ENCODE measurements at regions not wholly inside any gene's neighbourhood (a gene's known extent, or its start where the extent isn't known, plus 50 kb on each side); places are given as distances from the start of the nearest gene placed in this dataset.

DNA sequence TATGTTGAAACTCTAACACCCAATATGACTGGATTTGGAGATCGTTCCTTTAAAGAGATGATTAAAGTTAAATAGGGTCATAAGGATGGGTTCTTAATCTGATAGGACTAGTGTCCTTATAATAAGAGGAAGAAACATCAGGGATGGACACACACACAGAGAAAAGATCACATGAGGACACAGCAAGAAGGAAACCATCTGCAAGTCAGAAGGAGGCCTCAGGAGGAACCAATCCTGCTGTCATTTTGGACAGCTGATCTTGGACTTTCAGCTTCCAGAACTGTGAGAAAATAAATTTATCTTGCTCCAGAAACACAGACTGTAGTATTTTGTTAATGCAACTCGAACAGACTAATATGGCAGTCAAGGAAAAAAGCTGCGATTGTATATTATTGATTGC lies 631.5 kb downstream of the PCDH7 start:
- CTCF ChIA-PET (ENCODE audit: unreplicated experiment) = no interaction called here
- H3K4me1 ChIP-seq (ENCODE audit: insufficient read depth, low read length, poor library complexity, severe bottlenecking) = no peaks in the 10 kb centered on the region

GRCh38 chr4:31356839-31357238 lies 636.7 kb downstream of the PCDH7 start:
- POLR2A ChIA-PET = no interaction called here
- Histone ChIP-seq H3K9me2 (ENCODE audit: insufficient read depth, low read length) (no peaks in the 10 kb centered on the region), H3K27ac (ENCODE audit: low read depth, low read length, poor library complexity, severe bottlenecking) (no peak overlapping the region), H3K79me2 (ENCODE audit: insufficient read depth, low read depth, low read length) (no peaks in the 10 kb centered on the region), H3K9me3 (ENCODE audit: low read length) (no peaks in the 10 kb centered on the region), H3K4me1 (ENCODE audit: insufficient read depth, low read length, poor library complexity, severe bottlenecking) (no peaks in the 10 kb centered on the region), H4K20me1 (ENCODE audit: insufficient read depth, low read length) (no peaks in the 10 kb centered on the region), H3K4me2 (ENCODE audit: low read length) (no peak overlapping the region), H3K4me3 (ENCODE audit: low read depth, low read length, poor library complexity, severe bottlenecking) (no peak overlapping the region), H3K36me3 (ENCODE audit: insufficient read depth, low read length) (no peaks in the 10 kb centered on the region), H2AFZ (ENCODE audit: low read length) (no peak overlapping the region)
- intact Hi-C loops (cut with micrococcal nuclease; ENCODE audit: unreplicated experiment) = no loop called here
- no TSS peak for BruUV-seq (replicated peaks)
- CTCF ChIA-PET (ENCODE audit: unreplicated experiment) = no interaction called here
- no peak for DNase-seq (ENCODE audit: low spot score)
- no peak for TF ChIP-seq EZH2phosphoT487 (IDR thresholded peaks at IDR 0.05; ENCODE audit: borderline replicate concordance, low read depth, low read length)
- TF ChIP-seq, protein P1, sequence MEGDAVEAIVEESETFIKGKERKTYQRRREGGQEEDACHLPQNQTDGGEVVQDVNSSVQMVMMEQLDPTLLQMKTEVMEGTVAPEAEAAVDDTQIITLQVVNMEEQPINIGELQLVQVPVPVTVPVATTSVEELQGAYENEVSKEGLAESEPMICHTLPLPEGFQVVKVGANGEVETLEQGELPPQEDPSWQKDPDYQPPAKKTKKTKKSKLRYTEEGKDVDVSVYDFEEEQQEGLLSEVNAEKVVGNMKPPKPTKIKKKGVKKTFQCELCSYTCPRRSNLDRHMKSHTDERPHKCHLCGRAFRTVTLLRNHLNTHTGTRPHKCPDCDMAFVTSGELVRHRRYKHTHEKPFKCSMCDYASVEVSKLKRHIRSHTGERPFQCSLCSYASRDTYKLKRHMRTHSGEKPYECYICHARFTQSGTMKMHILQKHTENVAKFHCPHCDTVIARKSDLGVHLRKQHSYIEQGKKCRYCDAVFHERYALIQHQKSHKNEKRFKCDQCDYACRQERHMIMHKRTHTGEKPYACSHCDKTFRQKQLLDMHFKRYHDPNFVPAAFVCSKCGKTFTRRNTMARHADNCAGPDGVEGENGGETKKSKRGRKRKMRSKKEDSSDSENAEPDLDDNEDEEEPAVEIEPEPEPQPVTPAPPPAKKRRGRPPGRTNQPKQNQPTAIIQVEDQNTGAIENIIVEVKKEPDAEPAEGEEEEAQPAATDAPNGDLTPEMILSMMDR (conservative IDR thresholded peaks at IDR 0.05; ENCODE audit: low read length) = no peak

More for the DNA sequence above, 631.5 kb downstream of the PCDH7 start:
- Histone ChIP-seq H3K4me3 (ENCODE audit: low read depth, low read length, poor library complexity, severe bottlenecking) (no peak overlapping the region), H3K27ac (ENCODE audit: low read depth, low read length, poor library complexity, severe bottlenecking) (no peak overlapping the region), H3K36me3 (ENCODE audit: insufficient read depth, low read length) (no peaks in the 10 kb centered on the region), H3K4me2 (ENCODE audit: low read length) (no peak overlapping the region), H2AFZ (ENCODE audit: low read length) (no peak overlapping the region), H3K9me3 (ENCODE audit: low read length) (no peaks in the 10 kb centered on the region), H3K9me2 (ENCODE audit: insufficient read depth, low read length) (no peaks in the 10 kb centered on the region), H3K79me2 (ENCODE audit: insufficient read depth, low read depth, low read length) (no peaks in the 10 kb centered on the region), H4K20me1 (ENCODE audit: insufficient read depth, low read length) (no peaks in the 10 kb centered on the region)
- no TSS peak for BruUV-seq (replicated peaks)
- TF ChIP-seq EZH2phosphoT487 (IDR thresholded peaks at IDR 0.05; ENCODE audit: borderline replicate concordance, low read depth, low read length) = no peak
- TF ChIP-seq, protein P1 (conservative IDR thresholded peaks at IDR 0.05; ENCODE audit: low read length) = no peak
- DNase-seq (ENCODE audit: low spot score) = no peak
- intact Hi-C loops (cut with micrococcal nuclease; ENCODE audit: unreplicated experiment) = no loop called here
- POLR2A ChIA-PET = interaction anchor here (0.7 kb wide), 1 partner anchor 18 kb away, joined by 3 read pairs; no protein-coding TSS in a partner anchor

- ChIA-PET CTCF (ENCODE audit: unreplicated experiment) (no interaction called here), POLR2A (no interaction called here)
- Histone ChIP-seq H3K36me3 (ENCODE audit: insufficient read depth, low read length) (no peaks in the 10 kb centered on the region), H3K9me3 (ENCODE audit: low read length) (no peaks in the 10 kb centered on the region), H3K27ac (ENCODE audit: low read depth, low read length, poor library complexity, severe bottlenecking) (no peak overlapping the region), H3K79me2 (ENCODE audit: insufficient read depth, low read depth, low read length) (no peaks in the 10 kb centered on the region), H3K9me2 (ENCODE audit: insufficient read depth, low read length) (no peaks in the 10 kb centered on the region), H4K20me1 (ENCODE audit: insufficient read depth, low read length) (no peaks in the 10 kb centered on the region), H2AFZ (ENCODE audit: low read length) (no peak overlapping the region), H3K4me2 (ENCODE audit: low read length) (no peak overlapping the region), H3K4me1 (ENCODE audit: insufficient read depth, low read length, poor library complexity, severe bottlenecking) (no peaks in the 10 kb centered on the region), H3K4me3 (ENCODE audit: low read depth, low read length, poor library complexity, severe bottlenecking) (no peak overlapping the region)
- no TSS peak for BruUV-seq (replicated peaks)
- intact Hi-C loops (cut with micrococcal nuclease; ENCODE audit: unreplicated experiment) = no loop called here
- TF ChIP-seq EZH2phosphoT487 (IDR thresholded peaks at IDR 0.05; ENCODE audit: borderline replicate concordance, low read depth, low read length) = no peak
- TF ChIP-seq, protein P1 (conservative IDR thresholded peaks at IDR 0.05; ENCODE audit: low read length) = no peak
- DNase-seq (ENCODE audit: low spot score) = no peak
These were observed 640.6 kb downstream of the PCDH7 start for GRCh38 chr4:31360786-31361185.
